Endothelial cell of umbilical vein (primary cell): ENCODE measurements at regions not wholly inside any gene's neighbourhood (a gene's known extent, or its start where the extent isn't known, plus 50 kb on each side); places are given as distances from the start of the nearest gene placed in this dataset.

Source experiments
- BruUV-seq: library from RNA; stranded (reverse); fragments of 400-500 nt; replicated peaks from 2 replicates; lab custom pipeline; 2021; lab: Mats Ljungman, UMichigan
- CTCF ChIA-PET: fragments of 300-600, 350-600 bp; sonication (Branson Sonifier 250); formaldehyde crosslinking; loops from one replicate; lab custom pipeline; 2021; ENCODE audit warnings: antibody characterized with exemption, inconsistent platforms; lab: Charles Lee
- POLR2A ChIA-PET: fragments of 300-600, 350-600 bp; sonication (Branson Sonifier 250); formaldehyde crosslinking; loops from one replicate; lab custom pipeline; 2021; ENCODE audit warnings: antibody characterized with exemption, inconsistent platforms; lab: Charles Lee
- DNase-seq: peaks from one replicate; pipeline ENCODE4 v3.0.0-alpha.2; 2011; ENCODE audit warnings: low read depth, low spot score
- FAIRE-seq: peaks from 2 replicates; lab custom pipeline; 2011; peaks lifted over from hg19 to GRCh38; lab: Jason Lieb, UNC
- H2AFZ ChIP-seq: 2 replicates; pipeline ENCODE4 v1.6.0; 2012; ENCODE audit warnings: low read depth, low read length, control low read depth, inconsistent platforms
- H3K27ac ChIP-seq: 2 replicates; pipeline ENCODE4 v1.5.1; 2011; ENCODE audit warnings: low read depth, mild to moderate bottlenecking, control low read depth, low read length, moderate library complexity; ENCODE audit not compliant: insufficient read depth
- H3K27me3 ChIP-seq, 2 experiments: 2 replicates each; pipeline versions ENCODE4 v1.6.0 to v1.6.1; 2011; ENCODE audit warnings: low read length in 2 of 2, mixed read lengths in 1 of 2; ENCODE audit not compliant: control insufficient read depth in 2 of 2, insufficient read depth in 2 of 2
- H3K36me3 ChIP-seq, 2 experiments: 2 replicates in 1 of 2; 3 replicates in 1 of 2; pipeline ENCODE4 v1.5.1; 2011; ENCODE audit warnings: low read length in 2 of 2, mild to moderate bottlenecking in 1 of 2, moderate library complexity in 1 of 2; ENCODE audit not compliant: control insufficient read depth in 2 of 2, insufficient read depth in 2 of 2; ENCODE audit errors: extremely low read depth in 1 of 2
- H3K4me1 ChIP-seq: 3 replicates; pipeline ENCODE4 v1.5.1; 2011; ENCODE audit warnings: mild to moderate bottlenecking, low read length; ENCODE audit not compliant: control insufficient read depth, insufficient read depth; ENCODE audit errors: extremely low read depth
- H3K4me2 ChIP-seq: 2 replicates; pipeline ENCODE4 v1.6.1; 2011; ENCODE audit warnings: low read length, control low read depth, mixed read lengths; ENCODE audit not compliant: insufficient read depth
- H3K4me3 ChIP-seq, 3 experiments: fragments of 200-600 bp in 1 of 3; sonication (generic), shearing (Covaris generic) in 1 of 3; replicated peaks in 1 of 3; 2 replicates each; pipeline ENCODE4 v1.5.1; 2011 to 2016; ENCODE audit warnings: control low read depth in 3 of 3, low read length in 3 of 3, mild to moderate bottlenecking in 2 of 3, inconsistent platforms in 1 of 3, low read depth in 1 of 3, moderate library complexity in 1 of 3; ENCODE audit not compliant: insufficient read depth in 1 of 3
- H3K79me2 ChIP-seq: 2 replicates; pipeline ENCODE4 v1.6.0; 2012; ENCODE audit warnings: low read length, inconsistent platforms; ENCODE audit not compliant: control insufficient read depth, insufficient read depth
- H3K9ac ChIP-seq: replicated peaks from 2 replicates; pipeline ENCODE3; 2011; ENCODE audit warnings: low read length, control low read depth; ENCODE audit not compliant: insufficient read depth; ENCODE audit errors: extremely low read depth
- H3K9me1 ChIP-seq: replicated peaks from 3 replicates; pipeline ENCODE4 v1.6.0; 2011; ENCODE audit warnings: mild to moderate bottlenecking, low read length; ENCODE audit not compliant: control insufficient read depth, insufficient read depth; ENCODE audit errors: extremely low read depth
- H3K9me3 ChIP-seq: replicated peaks from 2 replicates; pipeline ENCODE4 v1.5.1; 2012; ENCODE audit warnings: low read length, inconsistent platforms; ENCODE audit not compliant: control insufficient read depth, insufficient read depth
- H4K20me1 ChIP-seq: replicated peaks from 2 replicates; pipeline ENCODE3; 2011; ENCODE audit warnings: mild to moderate bottlenecking, low read length; ENCODE audit not compliant: control insufficient read depth, insufficient read depth; ENCODE audit errors: extremely low read depth
- EZH2 ChIP-seq: IDR thresholded peaks from 2 replicates; pipeline ENCODE4 v1.6.1; 2012; ENCODE audit warnings: borderline replicate concordance, low read depth, mild to moderate bottlenecking, moderate library complexity, low read length, inconsistent platforms; ENCODE audit not compliant: severe bottlenecking
- FOS ChIP-seq: IDR thresholded peaks from 2 replicates; pipeline ENCODE4 v1.6.1; 2011; ENCODE audit warnings: mild to moderate bottlenecking, low read length, moderate library complexity, borderline replicate concordance; ENCODE audit not compliant: insufficient read depth
- GATA2 ChIP-seq: IDR thresholded peaks from 2 replicates; pipeline ENCODE4 v1.7.0; 2011; ENCODE audit warnings: low read depth, mild to moderate bottlenecking, moderate library complexity, mixed read lengths, low read length; ENCODE audit not compliant: insufficient read length, insufficient read depth
- JUN ChIP-seq: IDR thresholded peaks from 2 replicates; pipeline ENCODE4 v1.6.1; 2011; ENCODE audit warnings: borderline replicate concordance, low read depth; ENCODE audit not compliant: insufficient read length, insufficient read depth
- MYC ChIP-seq: IDR thresholded peaks from one replicate; pipeline ENCODE4 v1.6.1; 2011; ENCODE audit warnings: mild to moderate bottlenecking, low read depth, low read length
- POLR2A ChIP-seq: IDR thresholded peaks from 2 replicates; pipeline ENCODE4 v1.6.1; 2012; ENCODE audit warnings: low read depth, mild to moderate bottlenecking, control low read depth, low read length
- POLR2AphosphoS5 ChIP-seq: IDR thresholded peaks from 2 replicates; pipeline ENCODE4 v1.6.1; 2012; ENCODE audit warnings: low read depth, mild to moderate bottlenecking, control low read depth, low read length, moderate library complexity; ENCODE audit not compliant: insufficient read depth
- dilution Hi-C: fragments of 300-500 bp; cut with MboI; formaldehyde crosslinking; loops from one replicate; pipeline ENCODE4 v1.15.0; 2019; ENCODE audit warnings: low sequenced_read_pairs; ENCODE audit not compliant: extremely low pct_ligation_motif_present
- intact Hi-C: fragments of 100-400 bp; cut with micrococcal nuclease; formaldehyde crosslinking; loops from one replicate; pipeline ENCODE4 v1.10.0; 2022
- TF ChIP-seq, protein P1 (sequence below), 2 donors: IDR thresholded peaks; 1 replicate in 1 of 2; 2 replicates in 1 of 2; pipeline ENCODE4 v1.5.1; 2011; ENCODE audit warnings: low read length in 2 of 2, mild to moderate bottlenecking in 2 of 2, moderate library complexity in 2 of 2, control low read depth in 1 of 2, inconsistent platforms in 1 of 2, low read depth in 1 of 2; ENCODE audit not compliant: insufficient read depth in 1 of 2; ENCODE audit errors: extremely low read depth in 1 of 2
- TF ChIP-seq, protein P2 (sequence below): IDR thresholded peaks from 2 replicates; pipeline ENCODE4 v1.6.1; 2011; ENCODE audit not compliant: insufficient read depth, insufficient read length

DNA sequence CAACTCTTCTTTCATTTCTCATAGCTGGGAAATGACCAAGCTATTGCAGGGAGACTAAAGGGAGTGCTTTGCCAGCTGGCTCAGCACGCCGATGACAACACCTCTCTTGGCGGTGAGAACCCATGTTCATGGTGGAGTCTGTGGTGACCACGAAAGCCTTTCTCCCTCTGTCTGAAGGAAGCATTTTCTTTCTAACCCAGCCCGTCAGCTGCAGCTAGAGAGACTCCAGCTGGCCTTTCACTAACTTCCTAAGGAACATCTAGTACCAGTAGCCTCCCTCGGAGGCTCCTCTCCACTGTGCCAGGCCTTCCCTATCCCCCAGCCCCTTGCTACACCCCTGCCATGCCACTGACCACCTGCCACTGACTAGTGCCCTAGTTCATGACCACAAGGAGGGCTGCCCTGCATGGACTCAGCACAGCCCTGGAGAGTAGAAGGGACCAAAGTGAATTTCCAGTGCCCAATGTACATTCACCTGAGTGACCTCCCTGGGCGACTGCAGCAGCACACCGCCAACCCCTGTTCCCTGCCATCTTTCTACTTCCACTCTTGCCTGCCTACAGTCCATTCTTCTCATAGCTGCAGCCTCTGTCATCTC is 81.3 kb downstream of the CBLN1 start:
- dilution Hi-C loops: no loop called here
- H3K79me2 ChIP-seq: no peaks in the 10 kb centered on the region
- CTCF ChIA-PET: no interaction called here

More for the DNA sequence above, 81.3 kb downstream of the CBLN1 start:
- Histone ChIP-seq H3K36me3 (no peaks in the 10 kb centered on the region), H3K27ac (no peak overlapping the region), H3K27me3 (no peaks in the 10 kb centered on the region), H3K4me1 (no peaks in the 10 kb centered on the region), H3K9me1 (no peaks in the 10 kb centered on the region), H3K4me3 (no peak overlapping the region), H4K20me1 (no peaks in the 10 kb centered on the region), H3K4me2 (no peak overlapping the region), H2AFZ (no peak overlapping the region), H3K9me3 (peaks cover 8% of the 10 kb centered on the region), H3K9ac (no peak overlapping the region)
- intact Hi-C loops: no loop called here
- no TSS peak for BruUV-seq
- FAIRE-seq (no peak), DNase-seq (no peak)
- TF ChIP-seq, protein P1, sequence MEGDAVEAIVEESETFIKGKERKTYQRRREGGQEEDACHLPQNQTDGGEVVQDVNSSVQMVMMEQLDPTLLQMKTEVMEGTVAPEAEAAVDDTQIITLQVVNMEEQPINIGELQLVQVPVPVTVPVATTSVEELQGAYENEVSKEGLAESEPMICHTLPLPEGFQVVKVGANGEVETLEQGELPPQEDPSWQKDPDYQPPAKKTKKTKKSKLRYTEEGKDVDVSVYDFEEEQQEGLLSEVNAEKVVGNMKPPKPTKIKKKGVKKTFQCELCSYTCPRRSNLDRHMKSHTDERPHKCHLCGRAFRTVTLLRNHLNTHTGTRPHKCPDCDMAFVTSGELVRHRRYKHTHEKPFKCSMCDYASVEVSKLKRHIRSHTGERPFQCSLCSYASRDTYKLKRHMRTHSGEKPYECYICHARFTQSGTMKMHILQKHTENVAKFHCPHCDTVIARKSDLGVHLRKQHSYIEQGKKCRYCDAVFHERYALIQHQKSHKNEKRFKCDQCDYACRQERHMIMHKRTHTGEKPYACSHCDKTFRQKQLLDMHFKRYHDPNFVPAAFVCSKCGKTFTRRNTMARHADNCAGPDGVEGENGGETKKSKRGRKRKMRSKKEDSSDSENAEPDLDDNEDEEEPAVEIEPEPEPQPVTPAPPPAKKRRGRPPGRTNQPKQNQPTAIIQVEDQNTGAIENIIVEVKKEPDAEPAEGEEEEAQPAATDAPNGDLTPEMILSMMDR (IDR thresholded peaks at IDR 0.05; ENCODE audit: extremely low read depth in 1 of 2, insufficient read depth in 1 of 2, low read depth in 1 of 2, low read length in 2 of 2): no peak
- TF ChIP-seq FOS (no peak), POLR2AphosphoS5 (no peak), POLR2A (no peak), EZH2 (no peak), MYC (no peak), GATA2 (no peak), JUN (no peak)
- TF ChIP-seq, protein P2, sequence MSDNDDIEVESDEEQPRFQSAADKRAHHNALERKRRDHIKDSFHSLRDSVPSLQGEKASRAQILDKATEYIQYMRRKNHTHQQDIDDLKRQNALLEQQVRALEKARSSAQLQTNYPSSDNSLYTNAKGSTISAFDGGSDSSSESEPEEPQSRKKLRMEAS: no peak
- POLR2A ChIA-PET: no interaction called here
